Nucleus accumbens (tissue), 56 donors: ENCODE measurements at regions not wholly inside any gene's neighbourhood (a gene's known extent, or its start where the extent isn't known, plus 50 kb on each side); places are given as distances from the start of the nearest gene placed in this dataset.

Source experiments
- DNase-seq, 56 donors: peaks; one replicate each; lab custom pipeline; 2025; lab: John Stamatoyannopoulos, UW

- DNase-seq: peak in 1 of 56 donors; percentile 2
Measured at GRCh38 chr1:58155418-58156123, 391.0 kb downstream of the OMA1 start.

GRCh38 chr1:58154256-58154655 is 392.3 kb downstream of the OMA1 start:
- DNase-seq: no peak

DNA sequence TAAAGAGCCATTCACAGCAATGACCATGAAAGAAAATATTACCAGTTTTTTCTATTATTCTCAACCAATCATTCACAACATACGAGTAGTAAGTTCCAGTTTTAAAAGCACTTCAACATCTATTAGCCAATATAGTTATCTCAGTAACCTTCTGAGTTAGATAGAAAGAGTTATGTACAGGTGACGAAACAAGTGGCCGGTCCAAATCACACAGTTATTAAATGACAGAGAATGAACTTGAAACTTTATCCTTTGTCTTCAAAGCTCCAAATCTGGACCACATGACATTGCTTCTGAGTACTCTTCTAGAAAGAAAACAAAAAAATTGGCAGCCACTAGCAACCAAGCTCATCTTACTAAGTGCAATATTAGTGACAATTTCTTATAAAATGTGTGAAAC is 393.8 kb downstream of the OMA1 start:
- no peak for DNase-seq

DNA sequence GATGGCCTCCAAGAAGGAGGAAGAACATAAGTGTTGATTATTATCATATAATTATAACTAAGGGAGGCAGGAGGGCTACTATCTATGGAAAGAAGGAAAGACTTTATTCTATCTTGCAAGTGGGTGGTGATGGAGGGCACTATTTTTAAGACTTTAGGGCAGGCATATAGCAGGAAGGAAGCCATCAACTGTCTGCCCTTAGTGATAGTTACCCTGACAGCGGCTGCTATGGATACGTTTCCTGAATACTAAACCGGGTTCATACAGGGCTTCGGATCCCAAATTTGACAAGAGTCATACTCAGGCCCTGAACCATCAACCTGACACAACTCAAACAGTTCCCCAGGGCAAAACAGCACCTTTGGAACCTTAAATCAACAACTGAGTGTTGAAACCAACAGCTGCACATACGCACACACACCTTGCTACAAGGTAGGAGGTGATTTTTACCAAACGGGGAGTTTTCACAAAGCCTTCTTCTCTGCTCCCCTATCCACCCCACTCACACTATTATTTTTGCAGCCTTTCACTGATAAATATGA is 397.2 kb downstream of the OMA1 start:
- DNase-seq: no peak

- no peak for DNase-seq
Measured at GRCh38 chr1:58144698-58145270, 401.7 kb downstream of the OMA1 start.

DNA sequence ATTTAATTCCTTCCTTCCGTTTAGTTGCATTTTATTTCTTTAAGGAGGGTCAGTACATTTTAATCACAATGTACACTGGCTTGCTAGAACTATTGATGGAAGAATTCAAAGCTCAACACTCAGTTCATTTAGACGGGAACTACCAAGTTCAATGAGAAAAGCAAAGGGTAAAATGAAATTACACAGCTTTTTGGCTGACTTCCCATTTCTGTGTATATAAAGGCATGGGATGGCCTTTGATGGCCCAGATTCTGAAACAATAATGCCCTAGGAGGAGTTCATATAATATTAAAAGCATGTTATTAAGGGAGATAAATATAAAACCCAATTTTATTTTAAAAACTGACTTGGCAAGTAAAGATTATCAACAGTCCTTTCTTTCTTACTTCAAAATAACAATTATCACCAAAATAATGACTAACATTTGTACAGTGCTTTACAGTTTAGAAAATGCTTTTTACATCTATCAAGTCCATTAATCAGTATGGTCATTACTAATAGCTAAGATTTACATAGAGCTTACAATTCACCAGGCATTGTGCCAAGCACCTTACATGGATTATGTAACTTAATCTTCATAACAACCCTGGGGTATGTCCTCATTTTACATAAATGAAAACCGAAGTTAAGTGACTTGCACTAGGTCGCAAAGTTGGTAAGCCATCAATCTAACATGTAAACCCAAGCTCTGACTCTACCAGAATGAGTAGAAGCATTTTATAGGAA is 402.4 kb downstream of the OMA1 start:
- DNase-seq: no peak

- DNase-seq: no peak
Measured at GRCh38 chr1:58136387-58136786, 410.1 kb downstream of the OMA1 start.

DNA sequence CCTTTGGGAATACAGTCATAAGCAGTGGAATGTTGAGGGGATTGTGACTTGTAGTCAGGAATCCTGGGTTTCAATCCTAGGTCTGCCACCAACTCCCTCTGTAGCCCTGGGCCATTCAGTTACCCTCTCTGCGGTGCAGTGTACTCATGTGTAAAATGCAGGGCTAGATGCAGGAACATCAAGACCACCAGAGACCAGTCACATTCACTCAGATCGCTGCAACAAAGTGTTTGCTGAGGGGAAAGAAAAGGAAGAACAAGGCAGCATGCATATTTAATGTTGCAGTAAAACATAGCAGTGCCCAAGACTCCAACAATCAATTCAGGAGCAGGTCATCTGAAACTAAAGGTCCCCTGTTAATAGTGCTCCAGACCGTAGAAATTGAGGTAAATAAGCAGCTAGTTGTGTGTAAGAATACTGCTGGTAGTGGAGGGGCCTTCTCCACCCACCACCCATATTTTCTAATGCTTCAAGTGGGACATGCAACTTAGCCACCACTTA is 410.7 kb downstream of the OMA1 start:
- no peak for DNase-seq

DNA sequence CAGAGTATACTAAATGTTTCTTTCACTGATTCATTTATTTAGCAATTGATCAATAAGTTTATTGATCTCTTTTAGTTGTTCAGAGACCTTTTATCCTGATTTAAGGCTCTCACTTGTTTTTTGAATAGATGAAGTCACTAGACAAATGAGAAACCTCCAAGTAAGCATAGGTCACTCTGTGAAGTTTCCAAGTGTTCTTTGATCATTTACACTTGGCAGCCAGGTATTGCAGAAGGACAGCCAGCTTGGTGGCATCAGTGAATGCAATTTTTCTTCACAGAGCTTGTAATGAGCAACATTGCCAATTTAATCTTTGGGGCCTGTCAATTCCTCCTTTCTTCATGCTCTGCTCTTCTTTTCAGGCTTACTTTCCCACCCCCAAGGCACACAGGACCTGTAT is 413.0 kb downstream of the OMA1 start:
- no peak for DNase-seq

GRCh38 chr1:58123051-58123450 is 423.5 kb downstream of the OMA1 start:
- DNase-seq: no peak

DNA sequence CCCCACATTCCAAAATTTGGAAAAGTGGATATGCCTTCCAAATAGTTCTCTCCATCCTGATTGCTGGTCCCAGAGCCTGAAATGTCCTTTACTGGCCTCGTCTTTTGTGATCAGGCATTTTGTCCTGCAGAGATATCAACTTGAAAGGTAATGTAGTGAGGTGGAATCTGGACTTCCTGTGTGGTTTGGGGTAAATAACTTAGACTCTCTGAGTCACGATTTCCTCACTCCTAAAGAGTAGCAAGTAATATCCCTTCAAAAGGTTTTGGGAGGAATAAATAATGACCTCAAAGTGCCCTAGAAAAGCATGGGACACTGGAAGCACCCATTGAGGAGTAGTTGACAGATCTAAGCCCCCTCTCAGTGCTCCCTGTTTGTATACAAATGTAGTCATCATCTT is 426.6 kb downstream of the OMA1 start:
- no peak for DNase-seq

DNA sequence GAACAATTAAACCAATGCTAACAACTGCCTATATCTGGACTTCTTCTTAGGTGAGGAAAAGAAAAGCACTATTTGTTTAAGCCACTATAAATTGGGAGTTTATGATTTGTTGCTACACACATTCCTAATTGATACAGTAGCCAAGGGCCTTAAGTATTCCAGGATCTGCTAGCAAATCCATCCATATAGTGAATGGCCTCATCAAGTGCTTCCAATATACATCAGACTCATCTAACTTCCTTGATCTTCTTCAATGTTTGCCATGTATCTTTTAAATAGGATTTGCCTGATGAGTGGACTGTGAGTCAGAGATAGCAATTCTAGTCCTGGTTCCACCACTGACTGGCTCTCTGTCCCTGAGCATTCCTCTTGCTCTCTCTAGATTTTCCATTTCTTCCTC is 430.2 kb downstream of the OMA1 start:
- no peak for DNase-seq

DNA sequence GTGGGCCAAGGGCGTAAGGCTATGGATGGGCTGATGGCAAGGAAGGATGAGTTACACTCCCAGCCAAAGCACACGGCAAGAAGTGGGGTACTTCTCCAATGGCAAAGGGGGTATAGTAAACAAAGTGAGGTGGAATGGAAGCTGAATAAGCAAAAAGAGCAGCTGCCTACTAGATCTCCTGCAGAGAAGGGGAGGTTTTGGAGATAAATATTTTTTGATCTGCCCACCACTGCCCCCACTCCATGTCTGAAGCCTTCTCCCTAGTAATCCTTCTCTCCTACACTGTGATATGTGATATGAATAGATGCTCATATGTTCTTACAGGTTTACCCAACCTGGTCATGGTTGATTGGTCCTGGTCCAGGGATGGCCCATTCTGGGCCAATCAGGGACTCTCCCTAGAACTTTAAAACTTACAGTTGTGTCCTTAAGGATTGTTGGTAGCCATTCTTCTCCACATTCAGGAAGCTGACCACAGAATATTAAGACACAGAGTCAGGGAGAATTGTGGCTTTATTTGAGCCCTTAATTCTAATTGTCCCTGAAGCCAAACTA is 436.8 kb downstream of the OMA1 start:
- no peak for DNase-seq

DNA sequence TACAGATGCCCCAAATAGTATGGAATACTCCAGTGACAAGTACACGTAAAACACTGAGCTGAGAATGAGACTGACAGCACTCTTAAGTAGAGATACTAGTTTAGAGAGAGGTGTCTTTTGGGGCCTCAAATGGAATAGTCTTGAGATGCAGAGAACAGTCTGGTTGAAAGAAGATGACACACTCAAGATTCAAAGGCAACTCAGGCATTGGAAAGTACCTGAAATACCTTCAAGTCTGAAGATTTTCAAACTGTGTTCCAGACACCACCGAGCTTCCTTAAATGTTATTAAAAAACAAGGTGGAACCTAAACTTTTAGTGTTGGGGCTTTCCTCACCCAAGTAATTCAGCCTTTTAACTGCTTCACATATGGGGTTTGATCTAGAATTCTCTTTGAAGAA is 437.7 kb downstream of the OMA1 start:
- DNase-seq: no peak

- no peak for DNase-seq
Measured at GRCh38 chr1:58107943-58108342, 438.6 kb downstream of the OMA1 start.

DNA sequence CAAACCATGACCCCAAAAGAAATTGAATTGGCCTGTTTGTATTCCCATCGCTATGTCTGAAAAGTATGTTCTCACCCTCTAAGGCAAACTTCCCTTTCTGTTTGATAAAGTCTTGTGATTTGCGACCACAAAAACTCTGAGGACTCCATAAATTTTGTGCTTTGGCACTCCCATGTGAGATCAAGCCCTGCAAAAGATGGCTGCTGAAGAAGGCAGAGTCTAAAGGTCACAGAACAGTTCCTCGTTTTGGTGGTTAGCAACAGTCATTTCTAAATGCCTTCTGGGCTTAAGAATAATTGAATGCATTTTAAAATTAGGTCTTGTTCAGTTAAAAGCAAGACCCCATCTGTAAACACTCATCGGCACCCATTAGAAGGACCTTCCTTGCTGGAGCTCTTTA is 441.6 kb downstream of the OMA1 start:
- DNase-seq: no peak

GRCh38 chr1:58096714-58097113 is 449.8 kb downstream of the OMA1 start:
- DNase-seq: no peak

DNA sequence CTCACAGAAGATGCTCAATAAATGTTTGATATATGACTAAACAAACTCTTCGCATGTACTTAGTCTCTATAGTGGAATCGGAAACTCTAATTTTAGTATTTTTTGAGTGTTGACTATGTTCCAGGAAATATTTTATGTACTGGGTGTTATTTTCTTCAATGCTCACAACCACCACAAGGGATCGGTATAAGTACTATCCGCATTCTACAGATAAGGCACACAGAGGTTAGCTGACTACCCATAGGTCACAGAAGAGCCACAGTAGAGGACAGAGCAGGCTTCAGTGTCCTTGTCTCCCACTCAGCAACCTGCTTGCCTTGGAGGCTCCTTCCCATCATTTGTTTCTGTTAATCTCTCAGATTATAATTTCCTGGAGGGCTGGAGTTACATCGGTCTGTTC is 451.3 kb downstream of the OMA1 start:
- DNase-seq: no peak

DNA sequence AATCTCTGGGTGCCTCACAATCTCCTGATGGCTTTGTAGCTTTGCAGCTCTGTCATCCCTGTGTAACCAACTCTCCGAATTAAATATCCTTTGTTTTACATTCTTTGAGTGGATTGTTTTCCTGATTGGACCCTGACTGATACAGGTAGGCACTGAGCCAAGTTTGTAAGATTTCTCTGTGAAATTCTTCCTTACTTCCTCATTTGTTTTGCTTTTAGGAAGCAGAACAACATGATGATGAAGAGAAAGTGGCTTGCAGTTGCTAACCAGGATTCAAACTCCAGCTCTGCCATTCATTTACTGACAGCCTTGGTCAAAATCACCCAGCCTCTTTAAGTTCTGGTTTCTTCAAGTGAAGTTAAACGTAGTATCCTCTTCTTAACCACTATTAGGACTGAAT is 452.3 kb downstream of the OMA1 start:
- DNase-seq: no peak

DNA sequence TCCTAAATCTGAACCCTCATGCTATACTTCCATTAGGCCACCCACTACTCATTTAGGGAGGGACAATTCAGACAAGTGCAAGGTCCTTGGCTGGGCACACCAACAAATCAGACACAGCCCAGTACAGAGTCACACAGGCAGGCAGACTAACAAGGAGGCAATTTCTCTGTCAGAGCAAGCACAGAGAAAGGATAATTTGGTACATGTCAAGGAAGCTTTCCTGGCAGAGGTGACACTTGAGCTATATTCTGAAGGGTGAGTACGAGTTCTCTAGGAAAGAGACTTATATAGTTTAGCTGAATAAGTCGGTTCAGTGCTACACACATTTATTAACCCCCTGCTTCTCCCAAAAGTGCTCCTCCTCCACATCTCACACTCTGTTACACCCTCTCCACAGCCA is 455.9 kb downstream of the OMA1 start:
- no peak for DNase-seq

DNA sequence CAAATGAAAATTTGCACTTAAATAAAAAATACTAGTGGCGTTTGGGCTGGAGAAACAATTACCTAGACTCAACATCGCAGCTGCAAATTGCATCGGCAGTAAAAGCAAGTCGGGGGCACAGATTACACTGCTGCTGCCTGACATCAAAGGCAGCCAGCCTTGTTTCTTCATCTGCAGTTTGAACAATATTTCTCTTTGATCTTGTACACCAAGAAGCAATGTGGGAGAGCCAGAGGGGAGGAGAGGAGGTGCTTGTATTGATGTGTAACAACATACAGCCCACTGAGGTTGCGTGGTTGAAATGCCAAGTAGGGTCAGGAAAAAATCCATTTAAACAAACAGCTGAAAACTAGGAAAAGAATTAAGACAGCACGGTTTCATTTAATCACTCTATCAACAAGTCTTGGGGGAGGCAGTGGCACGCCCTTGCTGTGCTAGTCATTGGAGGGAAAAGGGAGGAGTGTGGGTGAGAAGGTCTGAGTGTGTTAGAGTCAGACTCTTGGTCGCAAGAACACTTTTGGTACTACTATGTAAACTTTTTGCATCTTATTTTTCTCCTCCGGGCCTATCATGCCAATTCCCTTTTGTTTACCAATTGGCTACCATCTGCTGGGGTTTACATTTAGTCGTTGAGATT is 456.5 kb downstream of the OMA1 start:
- no peak for DNase-seq
